OCI-LY7 (cell line): ENCODE measurements at regions not wholly inside any gene's neighbourhood (a gene's known extent, or its start where the extent isn't known, plus 50 kb on each side); places are given as distances from the start of the nearest gene placed in this dataset.
A peak's percentile ranks its signal among the peaks of the same experiment; 100 is the strongest.

ENCODE experiments used
- BruUV-seq: library from RNA; stranded (reverse); fragments of 400-500 nt; replicated peaks from 2 replicates; lab custom pipeline; 2021; lab: Mats Ljungman, UMichigan
- CTCF ChIA-PET: fragments of 300-600 bp; sonication (Branson Sonifier 250); formaldehyde crosslinking; loops from one replicate; lab custom pipeline; 2022; ENCODE audit warnings: antibody characterized with exemption; ENCODE audit not compliant: unreplicated experiment; lab: Charles Lee
- POLR2A ChIA-PET: fragments of 300-600 bp; sonication (Branson Sonifier 250); formaldehyde crosslinking; loops from one replicate; lab custom pipeline; 2022; ENCODE audit warnings: antibody characterized with exemption; lab: Charles Lee
- DNase-seq: peaks from one replicate; pipeline ENCODE4 v3.0.0-alpha.2; 2015; ENCODE audit warnings: low spot score
- H2AFZ ChIP-seq: fragments of 200-600 bp; sonication (generic), shearing (Covaris generic); 2 replicates; pipeline ENCODE4 v1.6.1; 2014; ENCODE audit warnings: mild to moderate bottlenecking, antibody characterized with exemption, low read length, moderate library complexity
- H3K27ac ChIP-seq: fragments of 200-600 bp; sonication (generic); 2 replicates; pipeline ENCODE4 v1.5.1; 2014; ENCODE audit warnings: mixed run types, low read depth, mild to moderate bottlenecking, moderate library complexity, low read length, inconsistent platforms; ENCODE audit not compliant: poor library complexity, severe bottlenecking
- H3K36me3 ChIP-seq: fragments of 200-600 bp; sonication (generic); 2 replicates; pipeline ENCODE4 v1.6.1; 2014; ENCODE audit warnings: mild to moderate bottlenecking, antibody characterized with exemption, low read length, moderate library complexity, mixed read lengths; ENCODE audit not compliant: insufficient read depth
- H3K4me1 ChIP-seq: fragments of 200-600 bp; sonication (generic); 2 replicates; pipeline ENCODE4 v1.5.1; 2014; ENCODE audit warnings: mild to moderate bottlenecking, low read length; ENCODE audit not compliant: insufficient read depth, poor library complexity, severe bottlenecking
- H3K4me2 ChIP-seq: fragments of 200-600 bp; sonication (generic); 2 replicates; pipeline ENCODE4 v1.6.1; 2014; ENCODE audit warnings: mild to moderate bottlenecking, low read length
- H3K4me3 ChIP-seq: fragments of 200-600 bp; sonication (generic); 2 replicates; pipeline ENCODE4 v1.5.1; 2014; ENCODE audit warnings: mild to moderate bottlenecking, low read depth, low read length; ENCODE audit not compliant: poor library complexity, severe bottlenecking
- H3K79me2 ChIP-seq: fragments of 200-600 bp; sonication (generic); 2 replicates; pipeline ENCODE4 v1.6.1; 2016; ENCODE audit warnings: low read depth, mild to moderate bottlenecking, low read length, moderate library complexity, mixed read lengths; ENCODE audit not compliant: insufficient read depth
- H3K9me2 ChIP-seq: fragments of 200-600 bp; sonication (generic); 2 replicates; pipeline ENCODE4 v1.6.1; 2016; ENCODE audit warnings: mild to moderate bottlenecking, low read length, mixed read lengths; ENCODE audit not compliant: insufficient read depth
- H3K9me3 ChIP-seq: fragments of 200-600 bp; sonication (generic); 2 replicates; pipeline ENCODE4 v1.6.1; 2014; ENCODE audit warnings: mild to moderate bottlenecking, mixed run types, low read length, mixed read lengths
- H4K20me1 ChIP-seq: fragments of 200-600 bp; sonication (generic); 2 replicates; pipeline ENCODE4 v1.6.1; 2014; ENCODE audit warnings: mild to moderate bottlenecking, antibody characterized with exemption, low read length, moderate library complexity, mixed read lengths; ENCODE audit not compliant: insufficient read depth
- CTCF ChIP-seq: fragments of 200-600 bp; sonication (generic); conservative IDR thresholded peaks from 2 replicates; pipeline ENCODE4 v1.5.1; 2014; ENCODE audit warnings: mild to moderate bottlenecking, antibody characterized with exemption, low read length, moderate library complexity, mixed read lengths
- EZH2phosphoT487 ChIP-seq: fragments of 200-600 bp; sonication (generic); IDR thresholded peaks from 2 replicates; pipeline ENCODE4 v1.6.1; 2018; ENCODE audit warnings: low read depth, borderline replicate concordance, mild to moderate bottlenecking, mixed run types, antibody characterized with exemption, low read length, moderate library complexity, mixed read lengths
- intact Hi-C: fragments of 100-400 bp; cut with micrococcal nuclease; formaldehyde crosslinking; loops from one replicate; pipeline ENCODE4 v1.10.0; 2022; ENCODE audit not compliant: unreplicated experiment

GRCh38 chr6:106732376-106732940, 103.1 kb downstream of the QRSL1 start:
- Histone ChIP-seq H3K79me2 (no peaks in the 10 kb centered on the region), H3K27ac (no peak overlapping the region), H3K9me2 (no peaks in the 10 kb centered on the region), H3K4me3 (no peak overlapping the region), H2AFZ (no peak overlapping the region), H4K20me1 (no peaks in the 10 kb centered on the region), H3K4me2 (no peak overlapping the region), H3K9me3 (0 out of 2 replicates have a peak, but pooled peaks cover 7% of the 10 kb centered on the region), H3K36me3 (no peaks in the 10 kb centered on the region; the same call in 1 of the 2 replicates), H3K4me1 (peaks cover 58% of the 10 kb centered on the region)
- no peak for DNase-seq
- CTCF ChIA-PET: interaction anchor here (0.6 kb wide), 1 partner anchor 98 kb away, joined by 3 read pairs; no protein-coding TSS in a partner anchor
- TF ChIP-seq CTCF: no peak
- POLR2A ChIA-PET: no interaction called here
- intact Hi-C loops: no loop called here
- BruUV-seq: no TSS peak

GRCh38 chr6:106731843-106732160, 102.4 kb downstream of the QRSL1 start:
- Histone ChIP-seq H3K9me3 (0 out of 2 replicates have a peak, but pooled peaks cover 7% of the 10 kb centered on the region), H3K4me3 (no peak overlapping the region), H3K27ac (no peak overlapping the region), H3K79me2 (no peaks in the 10 kb centered on the region), H2AFZ (no peak overlapping the region), H4K20me1 (no peaks in the 10 kb centered on the region), H3K4me2 (no peak overlapping the region), H3K9me2 (no peaks in the 10 kb centered on the region), H3K4me1 (peaks cover 58% of the 10 kb centered on the region), H3K36me3 (no peaks in the 10 kb centered on the region; the same call in 1 of the 2 replicates)
- DNase-seq: no peak
- intact Hi-C loops: no loop called here
- ChIA-PET POLR2A (no interaction called here), CTCF (no interaction called here)
- TF ChIP-seq EZH2phosphoT487: no peak
- no peak for TF ChIP-seq CTCF
- BruUV-seq: no TSS peak

GRCh38 chr6:106731144-106731842, 101.9 kb downstream of the QRSL1 start:
- no peak for DNase-seq
- CTCF ChIA-PET: no interaction called here
- POLR2A ChIA-PET: no interaction called here

More at GRCh38 chr6:106731144-106731842, 101.9 kb downstream of the QRSL1 start:
- Histone ChIP-seq H3K4me3 (no peak overlapping the region), H3K9me2 (no peaks in the 10 kb centered on the region), H3K4me2 (peak overlapping the region; percentile 10; the same call in 1 of the 2 replicates), H3K4me1 (peaks cover 58% of the 10 kb centered on the region), H3K79me2 (no peaks in the 10 kb centered on the region), H3K36me3 (no peaks in the 10 kb centered on the region; the same call in 1 of the 2 replicates), H2AFZ (no peak overlapping the region; the same call in 1 of the 2 replicates), H3K27ac (no peak overlapping the region), H3K9me3 (0 out of 2 replicates have a peak, but pooled peaks cover 6% of the 10 kb centered on the region), H4K20me1 (no peaks in the 10 kb centered on the region)
- intact Hi-C loops: no loop called here
- BruUV-seq: no TSS peak
- no peak for TF ChIP-seq EZH2phosphoT487
- no peak for TF ChIP-seq CTCF
